IMR-90 (cell line): ENCODE measurements at regions not wholly inside any gene's neighbourhood (a gene's known extent, or its start where the extent isn't known, plus 50 kb on each side); places are given as distances from the start of the nearest gene placed in this dataset.

Experiments used
- ATAC-seq: fragments of 200-7000 bp; cut with Tn5 transposase; 2 replicates; pipeline ENCODE4 v1.9.1; 2020; ENCODE audit warnings: low read depth, mild to moderate bottlenecking, moderate library complexity
- BruUV-seq: library from RNA; stranded (reverse); fragments of 400-500 nt; replicated peaks from 2 replicates; lab custom pipeline; 2021; lab: Mats Ljungman, UMichigan
- CTCF ChIA-PET: fragments of 300-600 bp; formaldehyde crosslinking; extraction: SDS; loops from one replicate; lab custom pipeline; 2021; ENCODE audit warnings: antibody characterized with exemption; lab: Yijun Ruan, JAX
- POLR2A ChIA-PET: fragments of 300-600 bp; sonication (Branson Sonifier 250); formaldehyde crosslinking; loops from one replicate; lab custom pipeline; 2022; ENCODE audit warnings: antibody characterized with exemption; ENCODE audit not compliant: unreplicated experiment; lab: Charles Lee
- DNase-seq: peaks from one replicate; pipeline ENCODE4 v3.0.0; 2013
- H2AFZ ChIP-seq: replicated peaks from 2 replicates; pipeline ENCODE3; 2013; ENCODE audit warnings: low read length, mild to moderate bottlenecking; ENCODE audit not compliant: poor library complexity
- H2AK5ac ChIP-seq: 2 replicates; pipeline ENCODE4 v1.6.1; 2013; ENCODE audit warnings: low read depth, low read length, inconsistent platforms
- H2AK9ac ChIP-seq: replicated peaks from 2 replicates; pipeline ENCODE3; 2013; ENCODE audit warnings: mild to moderate bottlenecking, low read depth, low read length, moderate library complexity; ENCODE audit not compliant: poor library complexity
- H2BK120ac ChIP-seq: 2 replicates; pipeline ENCODE4 v1.6.1; 2013; ENCODE audit warnings: low read depth, low read length, inconsistent platforms
- H2BK15ac ChIP-seq: 3 replicates; pipeline ENCODE4 v1.6.1; 2013; ENCODE audit warnings: low read depth, low read length, inconsistent platforms
- H2BK20ac ChIP-seq: 2 replicates; pipeline ENCODE4 v1.6.1; 2013; ENCODE audit warnings: low read depth, mild to moderate bottlenecking, inconsistent platforms, low read length, moderate library complexity
- H2BK5ac ChIP-seq: 2 replicates; pipeline ENCODE4 v1.6.1; 2013; ENCODE audit warnings: mild to moderate bottlenecking, low read depth, low read length, inconsistent platforms; ENCODE audit not compliant: poor library complexity, severe bottlenecking
- H3K14ac ChIP-seq: replicated peaks from 2 replicates; pipeline ENCODE4 v1.6.1; 2013; ENCODE audit warnings: low read depth, low read length, inconsistent platforms
- H3K18ac ChIP-seq: 2 replicates; pipeline ENCODE4 v1.6.1; 2013; ENCODE audit warnings: low read depth, low read length, control low read depth
- H3K23ac ChIP-seq: 2 replicates; pipeline ENCODE4 v1.6.1; 2013; ENCODE audit warnings: low read depth, low read length, inconsistent platforms
- H3K27ac ChIP-seq: 2 replicates; pipeline ENCODE4 v1.5.1; 2013; ENCODE audit warnings: mild to moderate bottlenecking, control low read depth, low read length; ENCODE audit not compliant: insufficient read depth
- H3K27me3 ChIP-seq: 2 replicates; pipeline ENCODE4 v1.6.1; 2013; ENCODE audit warnings: low read length; ENCODE audit not compliant: control insufficient read depth, insufficient read depth
- H3K36me3 ChIP-seq: 2 replicates; pipeline ENCODE4 v1.6.1; 2013; ENCODE audit warnings: low read length, mixed read lengths; ENCODE audit not compliant: control insufficient read depth, insufficient read depth
- H3K4ac ChIP-seq: 2 replicates; pipeline ENCODE4 v1.6.1; 2013; ENCODE audit warnings: low read depth, low read length, inconsistent platforms
- H3K4me1 ChIP-seq: 2 replicates; pipeline ENCODE4 v1.6.1; 2013; ENCODE audit warnings: low read length, mixed read lengths; ENCODE audit not compliant: control insufficient read depth, insufficient read depth
- H3K4me2 ChIP-seq: 2 replicates; pipeline ENCODE4 v1.6.1; 2013; ENCODE audit warnings: low read depth, mild to moderate bottlenecking, control low read depth, low read length, moderate library complexity
- H3K4me3 ChIP-seq: 2 replicates; pipeline ENCODE4 v1.5.1; 2013; ENCODE audit warnings: low read depth, mild to moderate bottlenecking, control low read depth, low read length, moderate library complexity; ENCODE audit not compliant: insufficient read depth
- H3K56ac ChIP-seq: 2 replicates; pipeline ENCODE4 v1.6.1; 2013; ENCODE audit warnings: low read length, inconsistent platforms; ENCODE audit not compliant: insufficient read depth; ENCODE audit errors: extremely low read depth
- H3K79me1 ChIP-seq, 2 experiments: 2 replicates each; pipeline ENCODE4 v1.6.1; 2013; ENCODE audit warnings: low read length in 2 of 2, inconsistent platforms in 1 of 2, low read depth in 1 of 2
- H3K9ac ChIP-seq: 2 replicates; pipeline ENCODE4 v1.6.1; 2013; ENCODE audit warnings: low read depth, low read length, control low read depth
- H3K9me1 ChIP-seq: 2 replicates; pipeline ENCODE4 v1.6.1; 2013; ENCODE audit warnings: low read length, inconsistent platforms; ENCODE audit not compliant: insufficient read depth
- H3K9me3 ChIP-seq: 2 replicates; pipeline ENCODE4 v1.6.1; 2013; ENCODE audit warnings: low read length; ENCODE audit not compliant: control insufficient read depth, insufficient read depth
- H4K20me1 ChIP-seq: 2 replicates; pipeline ENCODE4 v1.6.1; 2013; ENCODE audit warnings: low read length, inconsistent platforms; ENCODE audit not compliant: insufficient read depth
- H4K5ac ChIP-seq: 2 replicates; pipeline ENCODE4 v1.6.1; 2013; ENCODE audit warnings: mild to moderate bottlenecking, low read depth, low read length, control low read depth
- H4K8ac ChIP-seq, 2 experiments: 2 replicates each; pipeline ENCODE4 v1.6.1; 2013; ENCODE audit warnings: low read depth in 2 of 2, low read length in 2 of 2, control low read depth in 1 of 2, inconsistent platforms in 1 of 2
- H4K91ac ChIP-seq: 2 replicates; pipeline ENCODE4 v1.6.1; 2013; ENCODE audit warnings: low read depth, low read length, inconsistent platforms; ENCODE audit not compliant: insufficient read depth
- CTCF ChIP-seq: conservative IDR thresholded peaks from 2 replicates; pipeline ENCODE4 v1.5.1; 2012; ENCODE audit warnings: mild to moderate bottlenecking, low read depth, low read length, improper control_type of control experiment
- RAD21 ChIP-seq: IDR thresholded peaks from 2 replicates; pipeline ENCODE4 v1.6.1; 2012; ENCODE audit warnings: low read length, improper control_type of control experiment
- RFX5 ChIP-seq: IDR thresholded peaks from 2 replicates; pipeline ENCODE4 v1.8.0; 2012; ENCODE audit warnings: low read depth, mild to moderate bottlenecking, low read length, moderate library complexity
- WGBS, 2 experiments: methylation state at CpG; one replicate each; pipeline versions ENCODE4 v1.1.5 to v1.1.7; 2013; ENCODE audit warnings: missing lambda C conversion rate in 2 of 2; ENCODE audit not compliant: insufficient read length in 1 of 2; ENCODE audit errors: extremely low coverage in 2 of 2; 5-methylcytosine and 5-hydroxymethylcytosine counted together
- dilution Hi-C: fragments of 300-500 bp; cut with HindIII; formaldehyde crosslinking; loops from one replicate; pipeline ENCODE4 v1.14.3; 2018; ENCODE audit warnings: low sequenced_read_pairs; ENCODE audit not compliant: unreplicated experiment
- in situ Hi-C: fragments of 300-500 bp; cut with MboI; formaldehyde crosslinking; loops from 3 replicates; pipeline ENCODE4 v1.14.3; 2019; ENCODE audit warnings: low sequenced_read_pairs, inconsistent platforms, mixed read lengths
- intact Hi-C: fragments of 100-400 bp; cut with micrococcal nuclease; formaldehyde crosslinking; loops from 2 replicates; pipeline ENCODE4 v1.10.0; 2022

GRCh38 chr1:199733125-199733524 lies 294.4 kb upstream of the NR5A2 start:
- H2BK20ac ChIP-seq = no peak overlapping the region
- TF ChIP-seq RAD21 = no peak
- TF ChIP-seq CTCF = no peak
- TF ChIP-seq RFX5 = no peak
- ATAC-seq = no peak
- H2AFZ ChIP-seq = no peak overlapping the region
- no peak overlapping the region for H4K5ac ChIP-seq
- intact Hi-C loops = no loop called here
- in situ Hi-C loops = no loop called here
- H3K4me2 ChIP-seq = no peak overlapping the region
- H2AK5ac ChIP-seq = no peak overlapping the region
- H3K79me1 ChIP-seq = no peaks in the 10 kb centered on the region
- H2BK120ac ChIP-seq = no peak overlapping the region
- H3K4ac ChIP-seq = no peak overlapping the region
- no peaks in the 10 kb centered on the region for H3K36me3 ChIP-seq
- no peaks in the 10 kb centered on the region for H3K27me3 ChIP-seq
- no peak overlapping the region for H2AK9ac ChIP-seq
- H3K9me3 ChIP-seq = no peaks in the 10 kb centered on the region
- DNase-seq = no peak
- H4K20me1 ChIP-seq = no peaks in the 10 kb centered on the region
- POLR2A ChIA-PET = no interaction called here
- H4K8ac ChIP-seq = no peak overlapping the region
- WGBS, 2 experiments = no CpG with 5 or more reads among the region's 2 CpGs
- H3K27ac ChIP-seq = no peak overlapping the region
- CTCF ChIA-PET = no interaction called here
- dilution Hi-C loops = no loop called here
- BruUV-seq = no TSS peak
- no peak overlapping the region for H3K18ac ChIP-seq
- no peak overlapping the region for H3K23ac ChIP-seq
- no peak overlapping the region for H3K56ac ChIP-seq
- no peak overlapping the region for H3K14ac ChIP-seq
- no peak overlapping the region for H4K91ac ChIP-seq
- H2BK5ac ChIP-seq = no peak overlapping the region
- no peak overlapping the region for H3K4me3 ChIP-seq
- no peaks in the 10 kb centered on the region for H3K4me1 ChIP-seq
- H3K9me1 ChIP-seq = no peaks in the 10 kb centered on the region
- H3K9ac ChIP-seq = no peak overlapping the region
- no peak overlapping the region for H2BK15ac ChIP-seq
